ENCODE measurements at regions not wholly inside any gene's neighbourhood (a gene's known extent, or its start where the extent isn't known, plus 50 kb on each side); places are given as distances from the start of the nearest gene placed in this dataset.
A peak's percentile ranks its signal among the peaks of the same experiment; 100 is the strongest.

GRCh38 chr3:150146991-150147761 lies 176.5 kb upstream of the PFN2 start:
- Histone ChIP-seq H3K4me1 (ENCODE audit: control insufficient read depth, insufficient read depth, low read length) (peaks cover 17% of the 10 kb centered on the region), H4K91ac (ENCODE audit: insufficient read depth, low read depth, low read length) (peak overlapping the region; percentile 82), H2BK20ac (ENCODE audit: low read depth, low read length) (peak overlapping the region; percentile 91), H2BK120ac (ENCODE audit: low read depth, low read length) (peak overlapping the region; percentile 97), H3K9ac (ENCODE audit: low read depth, low read length) (peak overlapping the region; percentile 26), H4K5ac (ENCODE audit: low read depth, low read length) (peak overlapping the region; percentile 28), H3K9me3 (ENCODE audit: control insufficient read depth, insufficient read depth, low read length) (no peaks in the 10 kb centered on the region), H3K27ac (ENCODE audit: insufficient read depth, low read length) (peak overlapping the region; percentile 75), H3K79me1 (ENCODE audit: low read depth in 1 of 2, low read length in 2 of 2) (no peaks in the 10 kb centered on the region; a peak in 1 of 4 replicates), H2AK5ac (ENCODE audit: low read depth, low read length) (peak overlapping the region; percentile 45; the same call in 1 of the 2 replicates), H3K23ac (ENCODE audit: low read depth, low read length) (peak overlapping the region; percentile 93), H3K4me3 (ENCODE audit: insufficient read depth, low read depth, low read length) (peak overlapping the region; percentile 12; the same call in 1 of the 2 replicates), H3K18ac (ENCODE audit: low read depth, low read length) (peak overlapping the region; percentile 36), H3K4me2 (ENCODE audit: low read depth, low read length) (peak overlapping the region; percentile 72), H3K9me1 (ENCODE audit: insufficient read depth, low read length) (peaks cover 15% of the 10 kb centered on the region), H2BK5ac (ENCODE audit: low read depth, low read length, poor library complexity, severe bottlenecking) (peak overlapping the region; percentile 79), H3K27me3 (ENCODE audit: control insufficient read depth, insufficient read depth, low read length) (no peaks in the 10 kb centered on the region), H3K4ac (ENCODE audit: low read depth, low read length) (peak overlapping the region; percentile 84), H3K36me3 (ENCODE audit: control insufficient read depth, insufficient read depth, low read length) (no peaks in the 10 kb centered on the region), H3K56ac (ENCODE audit: extremely low read depth, insufficient read depth, low read length) (peak overlapping the region; percentile 78), H3K14ac (replicated peaks; ENCODE audit: low read depth, low read length) (peak overlapping the region; percentile 83), H4K8ac (ENCODE audit: low read depth in 2 of 2, low read length in 2 of 2) (peak overlapping the region; percentile 14 to 92), H2BK15ac (ENCODE audit: low read depth, low read length) (peak overlapping the region; percentile 77; the same call in 2 of the 3 replicates), H2AK9ac (replicated peaks; ENCODE audit: low read depth, low read length, poor library complexity) (peak overlapping the region; percentile 63), H4K20me1 (ENCODE audit: insufficient read depth, low read length) (no peaks in the 10 kb centered on the region; the same call in 1 of the 2 replicates), H2AFZ (replicated peaks; ENCODE audit: low read length, poor library complexity) (peak overlapping the region; percentile 90)
- ChIA-PET CTCF (interaction anchor here (0.9 to 1.3 kb wide), 2 partner anchors 32 to 166 kb away, joined by 4 to 7 read pairs; no protein-coding TSS in a partner anchor), POLR2A (ENCODE audit: unreplicated experiment) (interaction anchor here (0.6 to 0.7 kb wide), 3 partner anchors 176 to 180 kb away, joined by 3 to 4 read pairs (median 3); partner anchors contain the start of gene PFN2)
- in situ Hi-C loops (cut with MboI; ENCODE audit: low sequenced_read_pairs), result no loop called here
- dilution Hi-C loops (cut with HindIII; ENCODE audit: low sequenced_read_pairs, unreplicated experiment), result no loop called here
- intact Hi-C loops (cut with micrococcal nuclease), result no loop called here
- no TSS peak for BruUV-seq (replicated peaks)
- TF ChIP-seq FOS (IDR thresholded peaks at IDR 0.05; ENCODE audit: low read depth, low read length), result peak; percentile 64; the same call in 1 of the 2 replicates
- peak; percentile 95 for TF ChIP-seq BHLHE40 (IDR thresholded peaks at IDR 0.05; ENCODE audit: low read depth, low read length)
- TF ChIP-seq POLR2A (IDR thresholded peaks at IDR 0.05; ENCODE audit: low read depth, low read length), result peak; percentile 58; the same call in 1 of the 2 replicates
- peak; percentile 45; the same call in 1 of the 2 replicates for TF ChIP-seq MAZ (IDR thresholded peaks at IDR 0.05; ENCODE audit: borderline replicate concordance, low read depth, low read length)
- TF ChIP-seq CEBPB (IDR thresholded peaks at IDR 0.05; ENCODE audit: low read depth, low read length), result peak; percentile 79
- TF ChIP-seq MXI1 (IDR thresholded peaks at IDR 0.05; ENCODE audit: borderline replicate concordance, low read depth, low read length), result no peak
- TF ChIP-seq MAFK (IDR thresholded peaks at IDR 0.05; ENCODE audit: low read depth, low read length), result peak; percentile 17; the same call in 1 of the 2 replicates
- peak; percentile 21; the same call in 1 of the 2 replicates for TF ChIP-seq USF2 (IDR thresholded peaks at IDR 0.05; ENCODE audit: low read depth, low read length)
- TF ChIP-seq, protein P1, sequence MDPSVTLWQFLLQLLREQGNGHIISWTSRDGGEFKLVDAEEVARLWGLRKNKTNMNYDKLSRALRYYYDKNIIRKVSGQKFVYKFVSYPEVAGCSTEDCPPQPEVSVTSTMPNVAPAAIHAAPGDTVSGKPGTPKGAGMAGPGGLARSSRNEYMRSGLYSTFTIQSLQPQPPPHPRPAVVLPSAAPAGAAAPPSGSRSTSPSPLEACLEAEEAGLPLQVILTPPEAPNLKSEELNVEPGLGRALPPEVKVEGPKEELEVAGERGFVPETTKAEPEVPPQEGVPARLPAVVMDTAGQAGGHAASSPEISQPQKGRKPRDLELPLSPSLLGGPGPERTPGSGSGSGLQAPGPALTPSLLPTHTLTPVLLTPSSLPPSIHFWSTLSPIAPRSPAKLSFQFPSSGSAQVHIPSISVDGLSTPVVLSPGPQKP (IDR thresholded peaks at IDR 0.05; ENCODE audit: borderline replicate concordance, low read depth, low read length), result no peak
- no peak for TF ChIP-seq RAD21 (IDR thresholded peaks at IDR 0.05; ENCODE audit: low read length)
- peak; percentile 98 for DNase-seq
- ATAC-seq (ENCODE audit: low read depth), result peak; percentile 82
- 0% methylated on average over 3 of the region's 10 CpGs; no CpG with 5 or more reads in 1 of the 2 experiments for WGBS, 2 experiments (ENCODE audit: extremely low coverage in 2 of 2, insufficient read length in 1 of 2)

Data from IMR-90 (cell line).